ENCODE measurements at regions not wholly inside any gene's neighbourhood (a gene's known extent, or its start where the extent isn't known, plus 50 kb on each side); places are given as distances from the start of the nearest gene placed in this dataset.
"Not testable (repeated sequence)": the region's sequence is repeated elsewhere in the genome, so short reads cannot be mapped to it uniquely, and the experiment has no call there.

GRCh38 chr1:55793856-55794255, 578.7 kb upstream of the USP24 start:
- no peak for DNase-seq

GRCh38 chr1:55792870-55793269, 577.7 kb upstream of the USP24 start:
- DNase-seq = no peak

GRCh38 chr1:55789466-55789865, 574.3 kb upstream of the USP24 start:
- DNase-seq = no peak

- DNase-seq = no peak
These were observed 571.2 kb upstream of the USP24 start for GRCh38 chr1:55786396-55786795.

GRCh38 chr1:55784941-55785450, 569.8 kb upstream of the USP24 start:
- DNase-seq = not testable (repeated sequence)

- no peak for DNase-seq
These were observed 566.8 kb upstream of the USP24 start for GRCh38 chr1:55781944-55782482.

GRCh38 chr1:55781003-55781402, 565.8 kb upstream of the USP24 start:
- no peak for DNase-seq

GRCh38 chr1:55777545-55777944, 562.4 kb upstream of the USP24 start:
- no peak for DNase-seq

- DNase-seq = no peak
These were observed 559.8 kb upstream of the USP24 start for GRCh38 chr1:55775007-55775406.

GRCh38 chr1:55774446-55774845, 559.3 kb upstream of the USP24 start:
- DNase-seq = no peak

GRCh38 chr1:55773211-55773940, 558.2 kb upstream of the USP24 start:
- DNase-seq = no peak

GRCh38 chr1:55768327-55768952, 553.3 kb upstream of the USP24 start:
- no peak for DNase-seq

GRCh38 chr1:55767171-55767570, 552.0 kb upstream of the USP24 start:
- no peak for DNase-seq

- DNase-seq = not testable (repeated sequence)
These were observed 550.3 kb upstream of the USP24 start for GRCh38 chr1:55765505-55765904.

GRCh38 chr1:55751776-55752175, 536.6 kb upstream of the USP24 start:
- DNase-seq = no peak

- no peak for DNase-seq
These were observed 535.4 kb upstream of the USP24 start for GRCh38 chr1:55750628-55750995.

- no peak for DNase-seq
These were observed 534.9 kb upstream of the USP24 start for GRCh38 chr1:55749975-55750627.

GRCh38 chr1:55747408-55747841, 532.3 kb upstream of the USP24 start:
- no peak for DNase-seq

GRCh38 chr1:55746710-55747109, 531.5 kb upstream of the USP24 start:
- no peak for DNase-seq

- DNase-seq = no peak
These were observed 526.4 kb upstream of the USP24 start for GRCh38 chr1:55741516-55741915.

GRCh38 chr1:55735106-55735505, 519.9 kb upstream of the USP24 start:
- DNase-seq = no peak

- no peak for DNase-seq
These were observed 511.8 kb upstream of the USP24 start for GRCh38 chr1:55726994-55727393.

GRCh38 chr1:55725378-55725777, 510.2 kb upstream of the USP24 start:
- no peak for DNase-seq

All from retina (tissue), 1 donor.